GM19372 (cell line): ENCODE measurements at regions not wholly inside any gene's neighbourhood (a gene's known extent, or its start where the extent isn't known, plus 50 kb on each side); places are given as distances from the start of the nearest gene placed in this dataset.

Source experiments
- ATAC-seq: cut with Tn5 transposase; IDR thresholded peaks from one replicate; pipeline ENCODE4 v1.9.1; 2021; ENCODE audit warnings: mild to moderate bottlenecking, low read depth, moderate library complexity; ENCODE audit not compliant: unreplicated experiment

DNA sequence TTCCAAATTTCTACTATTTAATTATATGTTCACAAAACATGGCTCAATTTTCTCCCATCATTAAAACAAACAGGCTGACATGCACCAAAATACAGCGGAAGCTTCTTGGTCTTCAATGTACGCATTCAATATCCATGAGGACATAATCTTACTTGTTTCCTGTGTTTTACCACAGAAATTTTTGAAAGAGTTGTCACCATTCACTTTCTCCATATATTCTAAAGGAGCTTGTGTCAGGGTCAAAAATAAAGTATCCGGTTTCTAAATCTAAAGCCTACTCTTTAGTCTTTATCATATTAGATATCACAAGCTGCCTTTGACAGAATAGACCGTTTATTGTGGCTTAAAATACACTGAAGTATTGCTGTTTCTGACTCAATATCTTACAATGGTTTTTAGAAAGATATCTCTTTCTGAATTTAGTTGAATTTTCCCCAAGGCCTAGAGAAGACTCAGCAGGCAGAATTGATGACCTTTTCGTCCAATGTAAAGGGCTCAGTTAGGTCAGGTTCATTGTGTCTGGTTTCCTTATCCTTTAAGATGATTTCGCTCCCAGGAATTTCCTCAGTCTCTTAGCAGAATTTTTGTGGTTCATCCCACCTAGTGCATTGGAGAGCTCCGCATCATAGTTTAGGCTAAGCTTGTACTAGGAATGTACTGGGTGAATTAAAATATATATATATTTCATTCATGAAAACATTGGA is 717.2 kb downstream of the NCAM2 start:
- no peak for ATAC-seq

- no peak for ATAC-seq
Measured at GRCh38 chr21:21722731-21723130, 724.5 kb downstream of the NCAM2 start.

- no peak for ATAC-seq
Measured at GRCh38 chr21:21730512-21730911, 732.3 kb downstream of the NCAM2 start.

DNA sequence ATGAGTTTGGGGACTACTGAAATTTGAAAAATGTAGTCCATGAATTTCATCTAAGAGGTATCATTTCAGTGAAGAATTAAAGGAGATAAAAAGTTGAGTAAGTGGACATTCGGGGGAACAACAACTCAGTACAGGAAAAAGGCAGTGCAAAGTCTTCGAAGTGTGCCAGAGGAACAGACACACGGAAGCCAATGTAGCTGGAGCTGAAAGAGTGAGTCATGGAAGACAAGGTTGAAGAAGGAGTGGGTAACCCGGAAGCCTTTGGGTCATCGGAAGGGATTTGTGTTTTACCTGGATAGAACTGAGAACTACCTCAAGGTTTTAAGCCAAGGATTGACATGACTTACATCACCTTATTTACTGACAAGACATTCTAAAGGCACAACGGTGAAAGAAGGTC is 733.4 kb downstream of the NCAM2 start:
- ATAC-seq = no peak

GRCh38 chr21:21734088-21734487 is 735.9 kb downstream of the NCAM2 start:
- no peak for ATAC-seq

- ATAC-seq = no peak
Measured at GRCh38 chr21:21737186-21737585, 739.0 kb downstream of the NCAM2 start.

DNA sequence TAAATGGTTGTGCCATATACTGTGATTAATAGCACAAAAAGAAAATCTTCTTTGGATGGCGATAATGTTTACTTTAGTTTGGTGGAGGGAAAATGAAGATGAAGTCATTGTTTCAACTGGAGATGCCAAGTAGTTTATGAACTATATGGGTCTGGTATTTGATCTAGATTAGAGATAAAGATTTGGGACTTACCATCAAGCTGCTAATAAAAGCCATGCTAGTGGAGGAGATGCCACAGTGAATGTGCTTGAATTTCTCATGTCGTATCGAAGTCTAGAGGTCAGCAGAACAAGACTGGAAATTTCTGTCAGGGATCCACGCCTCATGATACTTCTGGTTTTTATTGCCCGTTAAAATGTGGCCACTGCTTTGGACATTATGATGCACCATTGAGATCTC is 742.0 kb downstream of the NCAM2 start:
- no peak for ATAC-seq

DNA sequence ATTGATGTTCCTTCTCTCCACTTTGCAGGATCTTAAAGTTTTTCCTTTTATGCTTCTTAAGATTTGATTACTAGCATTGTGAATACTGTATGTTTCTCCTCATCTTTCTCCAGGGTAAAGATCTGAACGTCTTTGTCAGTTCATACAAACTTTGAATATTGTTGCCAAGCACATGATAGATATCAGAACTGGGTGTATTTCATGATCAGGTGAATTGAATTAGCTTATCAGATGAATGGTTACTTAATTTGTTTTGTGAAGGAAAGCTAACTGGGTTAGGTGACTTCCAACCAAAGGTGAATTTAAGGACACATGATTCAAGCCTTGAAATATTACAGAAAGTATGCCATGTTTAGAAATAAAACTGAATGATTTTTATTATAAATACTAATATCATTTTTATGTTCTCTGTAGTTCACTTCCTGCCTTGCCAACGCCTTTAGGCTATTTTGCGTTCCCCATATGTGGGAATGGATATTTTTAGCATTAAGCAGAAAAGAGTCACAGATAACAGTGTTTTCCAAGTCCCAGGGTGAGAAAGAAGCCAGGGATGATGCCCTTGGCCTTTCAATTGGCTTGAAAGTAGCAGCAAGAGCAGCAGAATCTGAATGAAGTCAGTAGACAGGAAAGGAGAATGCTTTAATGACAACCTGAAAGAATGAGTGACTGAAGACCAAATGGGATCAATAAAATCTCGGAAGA is 752.1 kb downstream of the NCAM2 start:
- no peak for ATAC-seq

- no peak for ATAC-seq
Measured at GRCh38 chr21:21751286-21751685, 753.1 kb downstream of the NCAM2 start.

DNA sequence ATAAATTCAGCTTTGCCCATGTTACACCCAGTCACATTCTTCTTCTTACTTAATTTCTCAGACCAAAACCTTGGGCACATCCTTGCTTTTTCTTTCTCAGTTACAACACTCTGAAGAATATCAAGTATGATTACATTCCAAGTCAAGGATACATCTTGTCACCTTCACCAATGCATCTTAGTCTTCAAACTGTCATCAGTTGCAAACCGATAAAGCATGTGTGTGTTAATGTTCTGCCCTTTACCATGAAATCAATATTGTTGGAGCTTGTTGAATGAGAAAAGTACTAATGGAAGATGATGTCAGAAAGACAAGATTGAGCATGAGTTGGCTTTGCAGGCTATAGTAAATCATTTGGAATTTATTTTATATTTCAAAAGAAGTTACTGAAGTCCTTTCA is 764.6 kb downstream of the NCAM2 start:
- no peak for ATAC-seq

GRCh38 chr21:21764281-21764680 is 766.1 kb downstream of the NCAM2 start:
- ATAC-seq = no peak

GRCh38 chr21:21767276-21767675 is 769.1 kb downstream of the NCAM2 start:
- no peak for ATAC-seq

DNA sequence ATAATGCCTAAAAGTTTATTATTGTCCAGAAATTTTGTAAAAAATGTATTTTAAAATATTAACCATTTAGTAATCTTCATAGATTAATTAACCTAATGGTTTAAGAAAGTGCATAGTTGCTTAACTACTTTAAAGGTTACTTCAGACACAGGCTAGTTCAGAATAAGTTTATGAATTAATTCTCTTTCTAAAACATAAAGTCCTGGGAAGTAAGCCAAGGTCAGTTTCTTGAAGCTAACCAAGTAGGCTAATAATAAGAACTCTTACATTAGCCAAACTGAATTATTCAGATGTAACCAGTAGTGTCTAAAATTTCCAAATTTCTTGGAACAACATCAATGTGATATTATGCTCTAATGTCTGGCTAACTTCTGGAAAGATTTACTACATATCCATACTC is 790.4 kb downstream of the NCAM2 start:
- ATAC-seq = no peak

GRCh38 chr21:21801921-21802320 is 803.7 kb downstream of the NCAM2 start:
- ATAC-seq = no peak

DNA sequence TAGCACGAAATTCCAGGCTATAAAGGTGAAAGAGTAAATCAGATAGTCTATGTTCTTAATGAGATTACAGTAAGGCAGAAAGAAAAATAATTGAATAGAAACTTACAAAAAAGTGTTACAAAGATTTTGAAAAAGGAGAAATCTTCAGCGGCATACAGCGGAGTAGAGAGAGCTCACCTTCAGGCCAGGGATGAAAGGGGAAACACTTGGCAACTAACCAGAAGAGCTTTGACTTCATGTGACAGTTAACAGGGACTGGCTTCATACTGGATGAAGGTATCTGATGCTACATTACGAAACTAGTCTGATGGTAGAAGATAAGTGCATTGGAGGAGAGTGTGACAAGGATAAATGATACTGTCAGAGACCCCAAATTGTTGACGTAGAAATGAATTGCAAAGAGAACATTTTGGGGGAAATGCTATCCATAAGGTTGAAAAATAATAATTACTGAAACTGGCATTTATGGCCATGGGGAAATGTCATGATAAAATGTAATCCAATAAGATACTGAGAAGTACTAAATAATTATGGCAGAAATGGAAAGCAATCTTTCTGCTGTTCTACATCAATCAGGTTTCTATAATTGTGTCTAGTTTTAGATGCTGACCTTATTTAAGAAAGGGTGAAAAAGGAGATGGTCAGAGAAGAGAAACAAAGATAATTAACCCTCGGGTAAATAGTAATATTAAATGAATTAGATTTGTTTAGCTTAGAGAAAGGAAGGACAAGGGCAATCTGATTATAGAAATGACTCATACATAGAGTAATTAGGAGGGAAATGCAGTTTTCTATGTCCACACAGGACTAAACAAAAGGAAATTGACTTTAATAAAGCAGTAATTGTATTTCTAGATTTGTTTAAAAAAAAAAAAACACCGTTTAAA is 808.7 kb downstream of the NCAM2 start:
- ATAC-seq = no peak

- ATAC-seq = no peak
Measured at GRCh38 chr21:21807598-21807903, 809.3 kb downstream of the NCAM2 start.

- no peak for ATAC-seq
Measured at GRCh38 chr21:21813289-21813688, 815.1 kb downstream of the NCAM2 start.

DNA sequence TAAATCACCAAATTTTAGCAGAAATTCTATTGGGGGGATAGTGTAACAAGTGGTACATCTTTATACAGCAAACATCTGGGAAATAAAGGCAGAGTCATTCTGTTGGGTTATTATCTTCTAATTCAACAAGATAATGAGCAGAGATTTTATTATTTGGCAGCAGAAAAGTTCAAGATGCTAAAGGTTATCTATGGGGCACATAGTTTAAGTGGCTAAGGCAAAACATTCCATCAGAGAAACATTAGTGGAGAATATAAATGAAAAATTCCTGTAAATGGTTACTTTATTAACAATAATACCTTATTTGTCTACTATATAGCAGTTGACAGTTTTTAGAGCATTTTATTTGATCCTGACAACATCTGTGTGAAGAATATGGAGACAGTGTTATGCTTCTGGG is 815.7 kb downstream of the NCAM2 start:
- no peak for ATAC-seq

GRCh38 chr21:21816778-21817177 is 818.6 kb downstream of the NCAM2 start:
- ATAC-seq = no peak

GRCh38 chr21:21818898-21819297 is 820.7 kb downstream of the NCAM2 start:
- ATAC-seq = no peak

DNA sequence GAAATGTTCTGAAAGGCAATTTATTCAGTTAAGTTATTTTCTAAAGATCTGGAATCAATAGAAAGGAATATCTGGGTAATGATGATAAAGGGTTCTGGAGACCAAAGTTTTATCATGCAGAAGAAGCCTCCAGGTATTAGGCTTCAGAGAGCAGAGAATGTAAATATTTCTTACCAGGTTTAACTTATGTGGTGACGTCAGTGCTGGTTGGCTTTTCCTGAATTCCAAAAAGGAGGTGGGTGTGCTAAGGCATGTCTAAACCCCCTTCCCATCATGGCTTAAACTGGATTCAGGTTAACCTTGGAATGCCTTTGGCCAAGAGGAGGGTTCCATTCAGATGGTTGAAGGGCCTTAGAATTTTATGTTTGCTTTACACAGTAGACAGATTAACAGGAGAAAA is 829.9 kb downstream of the NCAM2 start:
- ATAC-seq = no peak

GRCh38 chr21:21831036-21831435 is 832.8 kb downstream of the NCAM2 start:
- no peak for ATAC-seq
